ENCODE measurements at regions not wholly inside any gene's neighbourhood (a gene's known extent, or its start where the extent isn't known, plus 50 kb on each side); places are given as distances from the start of the nearest gene placed in this dataset.

GRCh38 chr5:143879646-143880045 is 67.7 kb downstream of the HMHB1 start:
- POLR2A ChIA-PET = no interaction called here
- Histone ChIP-seq H2AFZ (ENCODE audit: insufficient read depth, low read depth, low read length, poor library complexity, severe bottlenecking) (no peak overlapping the region), H4K20me1 (ENCODE audit: control insufficient read depth, insufficient read depth, low read length, poor library complexity, severe bottlenecking) (no peaks in the 10 kb centered on the region), H3K4me1 (ENCODE audit: control insufficient read depth in 2 of 2, insufficient read depth in 2 of 2, low read length in 2 of 2) (no peaks in the 10 kb centered on the region), H3K27ac (ENCODE audit: low read length in 2 of 2) (no peak overlapping the region), H3K79me2 (ENCODE audit: control insufficient read depth, insufficient read depth, low read length) (no peaks in the 10 kb centered on the region), H3K36me3 (replicated peaks in 1 of 2; ENCODE audit: control extremely low read depth in 1 of 2, control insufficient read depth in 1 of 2, extremely low read depth in 1 of 2, insufficient read depth in 2 of 2, low read length in 1 of 2) (no peaks in the 10 kb centered on the region), H3K4me3 (ENCODE audit: control extremely low read depth in 1 of 5, extremely low read depth in 1 of 5, insufficient read depth in 1 of 5, low read depth in 2 of 5, low read length in 4 of 5) (no peak overlapping the region), H3K27me3 (replicated peaks in 1 of 4; ENCODE audit: control extremely low read depth in 1 of 4, control insufficient read depth in 3 of 4, insufficient read depth in 4 of 4, low read length in 3 of 4) (peaks cover 0 to 3% (median 0%) of the 10 kb centered on the region in 4 experiments), H3K4me2 (replicated peaks; ENCODE audit: low read depth, low read length, poor library complexity, severe bottlenecking) (no peak overlapping the region), H3K9ac (ENCODE audit: low read length) (no peak overlapping the region), H3K9me3 (ENCODE audit: control extremely low read depth in 1 of 3, control insufficient read depth in 2 of 3, insufficient read depth in 1 of 3, low read length in 2 of 3) (no peaks in the 10 kb centered on the region)
- CTCF ChIA-PET = no interaction called here
- H3K9me3 Mint-ChIP-seq (ENCODE audit: insufficient read depth) = no peaks in the 10 kb centered on the region
- TF ChIP-seq EZH2 (IDR thresholded peaks at IDR 0.05; ENCODE audit: borderline replicate concordance, insufficient read depth, low read depth, low read length, poor library complexity, severe bottlenecking) (no peak), CTCF (IDR thresholded peaks at IDR 0.05) (no peak)
- WGBS (ENCODE audit: insufficient coverage) = no CpG with 5 or more reads among the region's 3 CpGs
- intact Hi-C loops (cut with micrococcal nuclease) = no loop called here
- DNase-seq (no peak), ATAC-seq (ENCODE audit: low read depth) (no peak)
- H3K4me1 Mint-ChIP-seq = no peaks in the 10 kb centered on the region
- no peak overlapping the region for H3K4me3 Mint-ChIP-seq
- H3K27ac Mint-ChIP-seq = no peak overlapping the region
- peaks cover 2% of the 10 kb centered on the region for H3K27me3 Mint-ChIP-seq

GRCh38 chr5:143880178-143880577 is 68.2 kb downstream of the HMHB1 start:
- no peak for DNase-seq
- Mint-ChIP-seq H3K9me3 (ENCODE audit: insufficient read depth) (no peaks in the 10 kb centered on the region), H3K4me3 (no peak overlapping the region), H3K27ac (no peak overlapping the region), H3K4me1 (no peaks in the 10 kb centered on the region), H3K27me3 (peaks cover 3% of the 10 kb centered on the region)
- Histone ChIP-seq H3K36me3 (replicated peaks in 1 of 2; ENCODE audit: control extremely low read depth in 1 of 2, control insufficient read depth in 1 of 2, extremely low read depth in 1 of 2, insufficient read depth in 2 of 2, low read length in 1 of 2) (no peaks in the 10 kb centered on the region), H3K27ac (ENCODE audit: low read length in 2 of 2) (no peak overlapping the region), H3K4me3 (ENCODE audit: control extremely low read depth in 1 of 5, extremely low read depth in 1 of 5, insufficient read depth in 1 of 5, low read depth in 2 of 5, low read length in 4 of 5) (no peak overlapping the region), H3K4me2 (replicated peaks; ENCODE audit: low read depth, low read length, poor library complexity, severe bottlenecking) (no peak overlapping the region), H3K4me1 (ENCODE audit: control insufficient read depth in 2 of 2, insufficient read depth in 2 of 2, low read length in 2 of 2) (no peaks in the 10 kb centered on the region), H3K9me3 (ENCODE audit: control extremely low read depth in 1 of 3, control insufficient read depth in 2 of 3, insufficient read depth in 1 of 3, low read length in 2 of 3) (no peaks in the 10 kb centered on the region), H3K27me3 (replicated peaks in 1 of 4; ENCODE audit: control extremely low read depth in 1 of 4, control insufficient read depth in 3 of 4, insufficient read depth in 4 of 4, low read length in 3 of 4) (no peaks in the 10 kb centered on the region), H4K20me1 (ENCODE audit: control insufficient read depth, insufficient read depth, low read length, poor library complexity, severe bottlenecking) (no peaks in the 10 kb centered on the region), H3K9ac (ENCODE audit: low read length) (no peak overlapping the region), H2AFZ (ENCODE audit: insufficient read depth, low read depth, low read length, poor library complexity, severe bottlenecking) (no peak overlapping the region), H3K79me2 (ENCODE audit: control insufficient read depth, insufficient read depth, low read length) (no peaks in the 10 kb centered on the region)
- ChIA-PET CTCF (no interaction called here), POLR2A (no interaction called here)
- intact Hi-C loops (cut with micrococcal nuclease) = no loop called here
- 94% methylated on average over 4 of the region's 6 CpGs for WGBS (ENCODE audit: insufficient coverage)
- no peak for ATAC-seq (ENCODE audit: low read depth)
- TF ChIP-seq CTCF (IDR thresholded peaks at IDR 0.05) = no peak
- no peak for TF ChIP-seq EZH2 (IDR thresholded peaks at IDR 0.05; ENCODE audit: borderline replicate concordance, insufficient read depth, low read depth, low read length, poor library complexity, severe bottlenecking)
